Body of pancreas (tissue), 4 donors: ENCODE measurements at regions not wholly inside any gene's neighbourhood (a gene's known extent, or its start where the extent isn't known, plus 50 kb on each side); places are given as distances from the start of the nearest gene placed in this dataset.
A peak's percentile ranks its signal among the peaks of the same experiment; 100 is the strongest.

Experiments used
- ATAC-seq: fragments of 150-250 bp; one replicate; pipeline ENCODE4 v1.9.1; 2016
- DNase-seq, 4 donors: peaks; one replicate each; pipeline ENCODE4 v3.0.0-alpha.2; 2019
- H3K27ac ChIP-seq, 4 donors: fragments of 200-600 bp; sonication (generic); 1 replicate in 3 of 4; 2 replicates in 1 of 4; pipeline versions ENCODE4 v1.5.1 to v1.6.1; 2016 to 2019; ENCODE audit warnings: mild to moderate bottlenecking in 1 of 4, mixed read lengths in 1 of 4, moderate library complexity in 1 of 4
- H3K27me3 ChIP-seq, 2 donors: fragments of 200-600 bp; sonication (generic); one replicate each; pipeline ENCODE4 v1.6.0; 2016; ENCODE audit warnings: mild to moderate bottlenecking in 1 of 2
- H3K36me3 ChIP-seq, 2 donors: fragments of 200-600 bp; sonication (generic); replicated peaks in 1 of 2; 2 replicates each; pipeline ENCODE4 v1.5.1; 2016; ENCODE audit warnings: low read depth in 2 of 2; ENCODE audit not compliant: insufficient read depth in 1 of 2
- H3K4me1 ChIP-seq: fragments of 200-600 bp; sonication (generic); one replicate; pipeline ENCODE4 v1.6.0; 2016
- H3K4me3 ChIP-seq, 2 donors: fragments of 200-600 bp; sonication (generic); 1 replicate in 1 of 2; 2 replicates in 1 of 2; pipeline ENCODE4 v1.5.1; 2016 to 2019
- H3K9me3 ChIP-seq, 3 donors: fragments of 200-600 bp; sonication (generic); 1 replicate in 2 of 3; 2 replicates in 1 of 3; pipeline ENCODE4 v1.5.1; 2016
- POLR2A ChIP-seq, 3 donors: fragments of 450-650 bp; IDR thresholded peaks; one replicate each; pipeline ENCODE4 v1.6.1; 2016; ENCODE audit warnings: antibody characterized with exemption in 3 of 3, mild to moderate bottlenecking in 2 of 3
- WGBS, 2 donors: methylation state at CpG; one replicate each; pipeline ENCODE4 v1.1.5; 2017; 5-methylcytosine and 5-hydroxymethylcytosine counted together
- intact Hi-C: fragments of 100-400 bp; cut with DNase I; formaldehyde crosslinking; loops from one replicate; pipeline ENCODE4 v1.15.1; 2023
- TF ChIP-seq, protein P1 (sequence below), 7 experiments: fragments of 450-650 bp in 4 of 7; fragments of 200-600 bp in 3 of 7; sonication (generic) in 3 of 7; IDR thresholded peaks; one replicate each; pipeline ENCODE4 v1.5.1; 2016 to 2019; ENCODE audit warnings: antibody characterized with exemption in 7 of 7

DNA sequence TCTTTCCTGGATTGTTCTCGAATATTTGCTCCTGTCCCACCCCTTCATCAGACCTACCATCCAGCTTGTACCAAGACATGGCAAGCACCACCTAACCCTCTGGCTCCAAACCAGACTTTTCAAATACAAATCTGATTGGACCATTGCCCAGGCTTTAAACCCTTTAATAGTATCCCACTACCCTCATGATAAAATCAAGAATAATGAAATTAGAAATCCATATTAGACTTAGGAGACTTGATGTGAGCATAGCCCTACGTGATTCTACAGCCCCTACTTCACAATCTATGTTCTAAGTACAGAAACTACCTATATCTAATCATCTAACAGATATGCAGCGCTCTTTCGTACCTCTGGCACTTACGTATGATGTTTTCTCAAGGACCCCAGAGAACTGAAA lies 375.2 kb upstream of the CPEB2 start:
- Histone ChIP-seq H3K9me3 (no peaks in the 10 kb centered on the region), H3K27me3 (no peaks in the 10 kb centered on the region), H3K4me3 (no peak overlapping the region), H3K36me3 (no peaks in the 10 kb centered on the region), H3K27ac (no peak overlapping the region), H3K4me1 (no peaks in the 10 kb centered on the region)
- DNase-seq (no peak), ATAC-seq (no peak)
- intact Hi-C loops = no loop called here
- no peak for TF ChIP-seq POLR2A (IDR thresholded peaks at IDR 0.05)
- TF ChIP-seq, protein P1, sequence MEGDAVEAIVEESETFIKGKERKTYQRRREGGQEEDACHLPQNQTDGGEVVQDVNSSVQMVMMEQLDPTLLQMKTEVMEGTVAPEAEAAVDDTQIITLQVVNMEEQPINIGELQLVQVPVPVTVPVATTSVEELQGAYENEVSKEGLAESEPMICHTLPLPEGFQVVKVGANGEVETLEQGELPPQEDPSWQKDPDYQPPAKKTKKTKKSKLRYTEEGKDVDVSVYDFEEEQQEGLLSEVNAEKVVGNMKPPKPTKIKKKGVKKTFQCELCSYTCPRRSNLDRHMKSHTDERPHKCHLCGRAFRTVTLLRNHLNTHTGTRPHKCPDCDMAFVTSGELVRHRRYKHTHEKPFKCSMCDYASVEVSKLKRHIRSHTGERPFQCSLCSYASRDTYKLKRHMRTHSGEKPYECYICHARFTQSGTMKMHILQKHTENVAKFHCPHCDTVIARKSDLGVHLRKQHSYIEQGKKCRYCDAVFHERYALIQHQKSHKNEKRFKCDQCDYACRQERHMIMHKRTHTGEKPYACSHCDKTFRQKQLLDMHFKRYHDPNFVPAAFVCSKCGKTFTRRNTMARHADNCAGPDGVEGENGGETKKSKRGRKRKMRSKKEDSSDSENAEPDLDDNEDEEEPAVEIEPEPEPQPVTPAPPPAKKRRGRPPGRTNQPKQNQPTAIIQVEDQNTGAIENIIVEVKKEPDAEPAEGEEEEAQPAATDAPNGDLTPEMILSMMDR (IDR thresholded peaks at IDR 0.05) = no peak
- WGBS, 2 donors = 83 to 91% methylated on average over 5 of the region's 5 CpGs

DNA sequence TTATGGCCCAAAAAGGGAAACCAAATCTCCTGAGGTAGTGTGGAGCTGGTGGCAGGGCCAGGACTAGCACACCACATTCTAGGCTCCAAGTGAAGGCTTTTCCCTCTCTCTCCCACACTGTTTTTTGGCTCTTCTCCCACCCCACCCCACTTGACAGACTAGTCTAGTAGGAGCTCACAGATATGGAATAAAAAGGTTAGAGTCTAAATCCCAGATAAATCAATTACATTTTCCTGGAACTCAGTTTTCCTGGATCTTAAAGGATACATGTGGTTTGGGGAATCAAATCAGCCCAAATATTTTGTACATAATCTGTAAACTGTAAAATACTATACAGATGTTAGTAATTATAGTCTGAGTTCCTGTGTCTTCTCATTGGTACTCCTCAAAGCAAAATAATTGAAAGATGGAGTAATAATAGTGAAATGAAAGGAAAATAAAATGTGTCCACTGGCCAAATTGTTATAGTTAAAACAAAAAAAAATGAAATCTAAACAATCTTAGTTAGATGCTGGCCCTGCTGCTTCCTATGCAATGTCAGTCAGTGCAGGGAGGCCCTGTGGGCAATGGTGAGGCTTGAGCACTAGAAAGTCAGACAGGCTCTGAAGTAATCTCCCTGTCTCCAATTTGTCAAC lies 370.4 kb upstream of the CPEB2 start:
- Histone ChIP-seq H3K9me3 (peaks cover 0 to 8% (median 0%) of the 10 kb centered on the region in 3 donors), H3K27ac (no peak overlapping the region), H3K36me3 (no peaks in the 10 kb centered on the region), H3K4me1 (no peaks in the 10 kb centered on the region), H3K27me3 (no peaks in the 10 kb centered on the region), H3K4me3 (no peak overlapping the region)
- DNase-seq (peak in 1 of 4 donors; percentile 5), ATAC-seq (no peak)
- TF ChIP-seq, protein P1 (IDR thresholded peaks at IDR 0.05) = no peak
- TF ChIP-seq POLR2A (IDR thresholded peaks at IDR 0.05) = no peak
- intact Hi-C loops = no loop called here

DNA sequence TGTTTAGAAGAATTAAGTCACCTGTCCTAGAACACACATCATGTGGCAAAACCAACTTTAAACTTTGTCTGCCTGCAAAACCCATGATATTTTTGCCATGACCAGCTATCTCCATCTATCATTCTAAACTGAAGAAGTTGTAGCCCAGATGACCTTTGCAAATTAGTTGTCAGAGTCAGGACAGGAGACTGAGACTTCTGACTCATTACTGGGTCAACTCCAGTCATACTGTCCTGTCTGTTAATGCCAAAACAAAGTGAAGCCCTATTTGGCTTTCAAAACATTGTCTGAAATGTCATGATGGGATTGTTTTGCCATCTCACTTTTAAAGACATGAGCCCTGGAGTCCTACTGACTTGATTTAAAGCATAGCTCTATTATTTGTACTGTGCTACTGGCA lies 365.7 kb upstream of the CPEB2 start:
- H3K4me3 ChIP-seq = no peak overlapping the region
- no peaks in the 10 kb centered on the region for H3K36me3 ChIP-seq
- H3K27ac ChIP-seq = no peak overlapping the region
- intact Hi-C loops = no loop called here
- peaks cover 0 to 8% (median 0%) of the 10 kb centered on the region in 3 donors for H3K9me3 ChIP-seq
- ATAC-seq (no peak), DNase-seq (no peak)
- no peaks in the 10 kb centered on the region for H3K4me1 ChIP-seq
- no peaks in the 10 kb centered on the region for H3K27me3 ChIP-seq
- no peak for TF ChIP-seq POLR2A (IDR thresholded peaks at IDR 0.05)
- TF ChIP-seq, protein P1 (IDR thresholded peaks at IDR 0.05) = no peak

DNA sequence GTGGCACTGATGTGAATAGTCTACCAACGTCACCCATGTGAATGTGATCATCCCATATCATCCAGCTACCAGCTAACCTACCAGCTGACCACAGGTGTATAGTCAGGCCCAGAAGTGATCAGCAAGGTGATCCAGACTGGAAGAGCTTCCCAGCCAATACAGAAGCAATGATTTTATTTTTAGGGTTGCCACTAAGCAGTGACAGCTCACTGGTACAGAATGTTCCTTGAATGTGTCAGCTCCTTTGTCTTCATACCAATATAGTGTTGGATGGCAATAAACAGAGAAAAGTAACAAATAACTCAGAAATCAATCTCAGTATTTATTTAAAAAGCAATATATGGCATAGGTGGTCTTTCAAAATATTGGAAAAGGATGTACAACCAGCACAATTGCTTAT lies 361.8 kb upstream of the CPEB2 start:
- intact Hi-C loops = no loop called here
- no peaks in the 10 kb centered on the region for H3K27me3 ChIP-seq
- ATAC-seq (no peak), DNase-seq (no peak)
- 86% methylated on average over 1 of the region's 1 CpG; no CpG with 5 or more reads in 1 of the 2 donors for WGBS, 2 donors
- no peak overlapping the region for H3K4me3 ChIP-seq
- H3K36me3 ChIP-seq = no peaks in the 10 kb centered on the region
- H3K27ac ChIP-seq = no peak overlapping the region
- TF ChIP-seq, protein P1 (IDR thresholded peaks at IDR 0.05) = no peak
- TF ChIP-seq POLR2A (IDR thresholded peaks at IDR 0.05) = no peak
- no peaks in the 10 kb centered on the region for H3K9me3 ChIP-seq
- peaks cover 11% of the 10 kb centered on the region for H3K4me1 ChIP-seq

DNA sequence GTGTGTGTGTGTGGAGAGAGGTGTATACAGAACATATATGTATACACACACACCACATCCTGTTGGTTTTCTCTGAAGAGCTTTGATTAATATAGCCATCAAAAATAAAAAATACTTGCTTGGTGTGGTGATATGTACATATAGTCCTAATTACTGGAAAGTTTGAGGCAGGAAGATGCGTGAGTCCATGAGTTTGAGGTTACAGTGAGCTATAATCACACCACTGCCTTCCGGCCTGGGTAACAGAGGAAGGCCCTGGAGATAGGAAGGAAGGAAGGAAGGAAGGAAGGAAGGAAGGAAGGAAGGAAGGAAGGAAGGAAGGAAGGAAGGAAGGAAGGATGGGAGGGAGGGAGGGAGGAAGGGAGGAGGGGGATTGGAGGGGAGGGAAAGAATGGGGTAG lies 360.4 kb upstream of the CPEB2 start:
- ATAC-seq = no peak
- TF ChIP-seq, protein P1 (IDR thresholded peaks at IDR 0.05) = no peak
- TF ChIP-seq POLR2A (IDR thresholded peaks at IDR 0.05) = no peak
- Histone ChIP-seq H3K27ac (no peak overlapping the region), H3K4me1 (peaks cover 12% of the 10 kb centered on the region), H3K9me3 (no peaks in the 10 kb centered on the region), H3K4me3 (no peak overlapping the region), H3K27me3 (no peaks in the 10 kb centered on the region), H3K36me3 (no peaks in the 10 kb centered on the region)
- WGBS, 2 donors = 61 to 71% methylated on average over 2 of the region's 2 CpGs
- intact Hi-C loops = no loop called here
- DNase-seq = no peak
